ENCODE measurements at regions not wholly inside any gene's neighbourhood (a gene's known extent, or its start where the extent isn't known, plus 50 kb on each side); places are given as distances from the start of the nearest gene placed in this dataset.

GRCh38 chr4:121226362-121226761, 62.2 kb upstream of the TNIP3 start:
- Mint-ChIP-seq H3K27me3 (no peaks in the 10 kb centered on the region), H3K27ac (peak overlapping the region; percentile 85 to 99 (median 91)), H3K36me3 (peaks cover 0 to 1% (median 1%) of the 10 kb centered on the region in 3 donors), H3K9me3 (no peaks in the 10 kb centered on the region), H3K4me3 (peak overlapping the region; percentile 72 to 96 (median 83)), H3K4me1 (peaks cover 44 to 60% (median 52%) of the 10 kb centered on the region in 3 donors)
- no peaks in the 10 kb centered on the region for H3K27me3 ChIP-seq (ENCODE audit: insufficient read depth, low read length, poor library complexity, severe bottlenecking)
- peaks cover 40% of the 10 kb centered on the region for H3K4me1 ChIP-seq (ENCODE audit: insufficient read depth, low read length)
- H3K4me3 ChIP-seq (ENCODE audit: low read length): peak overlapping the region; percentile 9
- H3K27ac ChIP-seq (ENCODE audit: low read depth, low read length): no peak overlapping the region
- ChIA-PET POLR2A (no interaction called here), CTCF (interaction anchor here (2.9 kb wide), 1 partner anchor 34 kb away, joined by 11 read pairs; no protein-coding TSS in a partner anchor)
- H3K36me3 ChIP-seq (ENCODE audit: insufficient read depth, low read length): no peaks in the 10 kb centered on the region
- no peak for DNase-seq
- H3K9me3 ChIP-seq (ENCODE audit: low read length): no peaks in the 10 kb centered on the region

GRCh38 chr4:121221608-121222007, 57.5 kb upstream of the TNIP3 start:
- CTCF ChIA-PET: interaction anchor here (1.4 to 6.8 kb wide), 3 partner anchors 22 to 30 kb away, joined by 4 to 39 read pairs (median 5); no protein-coding TSS in a partner anchor
- peak in 1 of 5 donors; percentile 32 for DNase-seq
- Histone ChIP-seq H3K27ac (ENCODE audit: low read depth, low read length) (no peak overlapping the region), H3K9me3 (ENCODE audit: low read length) (no peaks in the 10 kb centered on the region), H3K4me1 (ENCODE audit: insufficient read depth, low read length) (peaks cover 55% of the 10 kb centered on the region), H3K36me3 (ENCODE audit: insufficient read depth, low read length) (no peaks in the 10 kb centered on the region), H3K27me3 (ENCODE audit: insufficient read depth, low read length, poor library complexity, severe bottlenecking) (no peaks in the 10 kb centered on the region), H3K4me3 (ENCODE audit: low read length) (no peak overlapping the region)
- no peaks in the 10 kb centered on the region for H3K9me3 Mint-ChIP-seq
- peaks cover 3 to 5% (median 3%) of the 10 kb centered on the region in 3 donors for H3K36me3 Mint-ChIP-seq
- H3K27ac Mint-ChIP-seq: peak overlapping the region; percentile 74 to 93 (median 79)
- H3K4me1 Mint-ChIP-seq: peaks cover 58 to 83% (median 74%) of the 10 kb centered on the region in 3 donors
- H3K4me3 Mint-ChIP-seq: peak overlapping the region; percentile 40 to 68 (median 52)
- H3K27me3 Mint-ChIP-seq: no peaks in the 10 kb centered on the region
- POLR2A ChIA-PET: interaction anchor here (0.6 kb wide), 1 partner anchor 22 kb away, joined by 3 read pairs; no protein-coding TSS in a partner anchor

GRCh38 chr4:121221201-121221600, 57.1 kb upstream of the TNIP3 start:
- H3K4me1 ChIP-seq (ENCODE audit: insufficient read depth, low read length): peaks cover 53% of the 10 kb centered on the region
- peaks cover 57 to 83% (median 74%) of the 10 kb centered on the region in 3 donors for H3K4me1 Mint-ChIP-seq
- H3K27me3 ChIP-seq (ENCODE audit: insufficient read depth, low read length, poor library complexity, severe bottlenecking): no peaks in the 10 kb centered on the region
- no peak overlapping the region for H3K4me3 ChIP-seq (ENCODE audit: low read length)
- H3K27me3 Mint-ChIP-seq: no peaks in the 10 kb centered on the region
- no peak overlapping the region for H3K27ac ChIP-seq (ENCODE audit: low read depth, low read length)
- peak overlapping the region; percentile 74 to 93 (median 79) for H3K27ac Mint-ChIP-seq
- DNase-seq: no peak
- H3K36me3 Mint-ChIP-seq: peaks cover 3 to 5% (median 3%) of the 10 kb centered on the region in 3 donors
- no peaks in the 10 kb centered on the region for H3K36me3 ChIP-seq (ENCODE audit: insufficient read depth, low read length)
- no peaks in the 10 kb centered on the region for H3K9me3 ChIP-seq (ENCODE audit: low read length)
- H3K9me3 Mint-ChIP-seq: no peaks in the 10 kb centered on the region
- ChIA-PET CTCF (interaction anchor here (0.9 to 6.8 kb wide), 3 partner anchors 22 to 86 kb away, joined by 3 to 39 read pairs (median 9); no protein-coding TSS in a partner anchor), POLR2A (interaction anchor here (0.6 to 1.2 kb wide), 4 partner anchors 21 to 33 kb away, joined by 3 to 4 read pairs (median 3); no protein-coding TSS in a partner anchor)
- H3K4me3 Mint-ChIP-seq: peak overlapping the region; percentile 40 to 68 (median 52)

GRCh38 chr4:121220698-121221097, 56.6 kb upstream of the TNIP3 start:
- peaks cover 55 to 82% (median 74%) of the 10 kb centered on the region in 3 donors for H3K4me1 Mint-ChIP-seq

GRCh38 chr4:121219227-121219626, 55.1 kb upstream of the TNIP3 start:
- peaks cover 3 to 10% (median 5%) of the 10 kb centered on the region in 3 donors for H3K36me3 Mint-ChIP-seq
- no peak overlapping the region for H3K27ac ChIP-seq (ENCODE audit: low read depth, low read length)
- CTCF ChIA-PET: interaction anchor here (0.8 to 6.8 kb wide), 6 partner anchors 9 to 33 kb away, joined by 3 to 39 read pairs (median 7); no protein-coding TSS in a partner anchor
- H3K4me3 Mint-ChIP-seq: peak overlapping the region; percentile 17 to 78 (median 61)
- peaks cover 50 to 86% (median 68%) of the 10 kb centered on the region in 3 donors for H3K4me1 Mint-ChIP-seq
- H3K4me1 ChIP-seq (ENCODE audit: insufficient read depth, low read length): peaks cover 38% of the 10 kb centered on the region
- no peaks in the 10 kb centered on the region for H3K27me3 Mint-ChIP-seq
- H3K36me3 ChIP-seq (ENCODE audit: insufficient read depth, low read length): no peaks in the 10 kb centered on the region
- H3K27ac Mint-ChIP-seq: peak overlapping the region; percentile 83 to 99 (median 94)
- H3K4me3 ChIP-seq (ENCODE audit: low read length): peak overlapping the region; percentile 22
- no peaks in the 10 kb centered on the region for H3K9me3 ChIP-seq (ENCODE audit: low read length)
- DNase-seq: no peak
- POLR2A ChIA-PET: interaction anchor here (1.4 to 1.6 kb wide), 2 partner anchors 23 to 35 kb away, joined by 4 read pairs; no protein-coding TSS in a partner anchor
- no peaks in the 10 kb centered on the region for H3K9me3 Mint-ChIP-seq
- H3K27me3 ChIP-seq (ENCODE audit: insufficient read depth, low read length, poor library complexity, severe bottlenecking): no peaks in the 10 kb centered on the region

More at GRCh38 chr4:121220698-121221097, 56.6 kb upstream of the TNIP3 start:
- ChIA-PET CTCF (interaction anchor here (0.9 to 6.8 kb wide), 4 partner anchors 22 to 87 kb away, joined by 3 to 39 read pairs (median 6); no protein-coding TSS in a partner anchor), POLR2A (interaction anchor here (1.0 to 1.2 kb wide), 4 partner anchors 9 to 33 kb away, joined by 3 to 4 read pairs (median 3); no protein-coding TSS in a partner anchor)
- H3K9me3 Mint-ChIP-seq: no peaks in the 10 kb centered on the region
- Histone ChIP-seq H3K36me3 (ENCODE audit: insufficient read depth, low read length) (no peaks in the 10 kb centered on the region), H3K27me3 (ENCODE audit: insufficient read depth, low read length, poor library complexity, severe bottlenecking) (no peaks in the 10 kb centered on the region), H3K4me3 (ENCODE audit: low read length) (no peak overlapping the region), H3K4me1 (ENCODE audit: insufficient read depth, low read length) (peaks cover 48% of the 10 kb centered on the region), H3K9me3 (ENCODE audit: low read length) (no peaks in the 10 kb centered on the region), H3K27ac (ENCODE audit: low read depth, low read length) (no peak overlapping the region)
- peak overlapping the region; percentile 76 to 97 (median 90) for H3K27ac Mint-ChIP-seq
- no peaks in the 10 kb centered on the region for H3K27me3 Mint-ChIP-seq
- DNase-seq: no peak
- H3K4me3 Mint-ChIP-seq: peak overlapping the region; percentile 37 to 83 (median 49)
- peaks cover 1 to 5% (median 3%) of the 10 kb centered on the region in 3 donors for H3K36me3 Mint-ChIP-seq

GRCh38 chr4:121217351-121217750, 53.2 kb upstream of the TNIP3 start:
- Histone ChIP-seq H3K27me3 (ENCODE audit: insufficient read depth, low read length, poor library complexity, severe bottlenecking) (no peaks in the 10 kb centered on the region), H3K4me3 (ENCODE audit: low read length) (no peak overlapping the region), H3K4me1 (ENCODE audit: insufficient read depth, low read length) (peaks cover 35% of the 10 kb centered on the region), H3K27ac (ENCODE audit: low read depth, low read length) (no peak overlapping the region), H3K36me3 (ENCODE audit: insufficient read depth, low read length) (no peaks in the 10 kb centered on the region), H3K9me3 (ENCODE audit: low read length) (no peaks in the 10 kb centered on the region)
- Mint-ChIP-seq H3K4me1 (peaks cover 49 to 88% (median 69%) of the 10 kb centered on the region in 3 donors), H3K27me3 (no peaks in the 10 kb centered on the region), H3K9me3 (no peaks in the 10 kb centered on the region), H3K27ac (peak overlapping the region in 7 of 8 donors; percentile 9 to 96 (median 93)), H3K4me3 (peak overlapping the region in 3 of 7 donors; percentile 0 to 73 (median 4)), H3K36me3 (peaks cover 5 to 17% (median 8%) of the 10 kb centered on the region in 3 donors)
- no peak for DNase-seq
- ChIA-PET POLR2A (interaction anchor here (2.6 kb wide), 1 partner anchor 17 kb away, joined by 9 read pairs; no protein-coding TSS in a partner anchor), CTCF (interaction anchor here (1.6 to 2.7 kb wide), 3 partner anchors 17 to 33 kb away, joined by 3 to 12 read pairs (median 8); no protein-coding TSS in a partner anchor)

GRCh38 chr4:121216461-121216860, 52.3 kb upstream of the TNIP3 start:
- Histone ChIP-seq H3K4me3 (ENCODE audit: low read length) (no peak overlapping the region), H3K27me3 (ENCODE audit: insufficient read depth, low read length, poor library complexity, severe bottlenecking) (no peaks in the 10 kb centered on the region), H3K4me1 (ENCODE audit: insufficient read depth, low read length) (peaks cover 28% of the 10 kb centered on the region), H3K9me3 (ENCODE audit: low read length) (no peaks in the 10 kb centered on the region), H3K27ac (ENCODE audit: low read depth, low read length) (no peak overlapping the region), H3K36me3 (ENCODE audit: insufficient read depth, low read length) (no peaks in the 10 kb centered on the region)
- ChIA-PET CTCF (interaction anchor here (0.9 to 2.7 kb wide), 5 partner anchors 9 to 34 kb away, joined by 3 to 12 read pairs (median 3); no protein-coding TSS in a partner anchor), POLR2A (interaction anchor here (2.6 kb wide), 1 partner anchor 16 kb away, joined by 9 read pairs; no protein-coding TSS in a partner anchor)
- H3K9me3 Mint-ChIP-seq: no peaks in the 10 kb centered on the region
- peak overlapping the region; percentile 79 to 96 (median 92) for H3K27ac Mint-ChIP-seq
- peaks cover 40 to 84% (median 60%) of the 10 kb centered on the region in 3 donors for H3K4me1 Mint-ChIP-seq
- H3K4me3 Mint-ChIP-seq: peak overlapping the region; percentile 7 to 85 (median 66)
- peak in 2 of 5 donors; percentile 45 to 48 for DNase-seq
- H3K27me3 Mint-ChIP-seq: no peaks in the 10 kb centered on the region
- H3K36me3 Mint-ChIP-seq: peaks cover 5 to 19% (median 8%) of the 10 kb centered on the region in 3 donors

All from CD8-positive, alpha-beta memory T cell (primary cell).